A549 (cell line): ENCODE measurements at regions not wholly inside any gene's neighbourhood (a gene's known extent, or its start where the extent isn't known, plus 50 kb on each side); places are given as distances from the start of the nearest gene placed in this dataset.

ENCODE experiments used
- ELK1 ChIP-seq: fragments of 150-350 bp; IDR thresholded peaks from 2 replicates; pipeline ENCODE4 v1.6.1; 2014; ENCODE audit warnings: low read depth, mild to moderate bottlenecking, low read length
- RFX5 ChIP-seq: fragments of 450-650 bp; IDR thresholded peaks from 2 replicates; pipeline ENCODE4 v1.7.1; 2014; ENCODE audit warnings: antibody characterized with exemption, mild to moderate bottlenecking, moderate library complexity

- no peak for TF ChIP-seq ELK1
- TF ChIP-seq RFX5, result no peak
These were observed 160.9 kb downstream of the TRIM29 start for GRCh38 chr11:119976805-119977560.
